Astrocyte (in vitro differentiated cells and primary cell): ENCODE measurements at regions not wholly inside any gene's neighbourhood (a gene's known extent, or its start where the extent isn't known, plus 50 kb on each side); places are given as distances from the start of the nearest gene placed in this dataset.
A peak's percentile ranks its signal among the peaks of the same experiment; 100 is the strongest.

Experiments
- DNase-seq: peaks from one replicate; pipeline ENCODE4 v3.0.0-alpha.2; 2010; ENCODE audit warnings: low read depth
- FAIRE-seq: peaks from 2 replicates; lab custom pipeline; 2011; peaks lifted over from hg19 to GRCh38; lab: Jason Lieb, UNC
- H2AFZ ChIP-seq: 2 replicates; pipeline ENCODE4 v1.6.0; 2012; ENCODE audit warnings: low read depth, low read length, inconsistent platforms
- H3K27ac ChIP-seq: 2 replicates; pipeline ENCODE4 v1.5.1; 2011; ENCODE audit warnings: low read depth, low read length, inconsistent platforms
- H3K27me3 ChIP-seq: 2 replicates; pipeline ENCODE4 v1.6.0; 2011; ENCODE audit warnings: low read length, inconsistent platforms; ENCODE audit not compliant: insufficient read depth
- H3K36me3 ChIP-seq: 2 replicates; pipeline ENCODE4 v1.5.1; 2011; ENCODE audit warnings: low read length, inconsistent platforms; ENCODE audit not compliant: insufficient read depth
- H3K4me1 ChIP-seq: 2 replicates; pipeline ENCODE4 v1.5.1; 2011; ENCODE audit warnings: low read length, inconsistent platforms; ENCODE audit not compliant: insufficient read depth
- H3K4me2 ChIP-seq: 2 replicates; pipeline ENCODE4 v1.6.0; 2012; ENCODE audit warnings: low read length, inconsistent platforms
- H3K4me3 ChIP-seq: 2 replicates; pipeline ENCODE4 v1.5.1; 2011; ENCODE audit warnings: low read depth, mild to moderate bottlenecking, low read length, inconsistent platforms; ENCODE audit not compliant: insufficient read depth
- H3K79me2 ChIP-seq: 2 replicates; pipeline ENCODE4 v1.6.0; 2012; ENCODE audit warnings: mild to moderate bottlenecking, low read length, inconsistent platforms; ENCODE audit not compliant: insufficient read depth
- H3K9ac ChIP-seq: 2 replicates; pipeline ENCODE4 v1.6.0; 2012; ENCODE audit warnings: mild to moderate bottlenecking, low read length, inconsistent platforms
- H3K9me3 ChIP-seq: 2 replicates; pipeline ENCODE4 v1.5.1; 2012; ENCODE audit warnings: low read depth, mild to moderate bottlenecking, low read length, inconsistent platforms; ENCODE audit not compliant: insufficient read depth
- H4K20me1 ChIP-seq: 2 replicates; pipeline ENCODE4 v1.6.0; 2012; ENCODE audit warnings: low read length, inconsistent platforms; ENCODE audit not compliant: insufficient read depth
- H3K27ac Mint-ChIP-seq: one replicate; pipeline ENCODE4 v1.8.0; 2021; ENCODE audit warnings: mild to moderate bottlenecking, mixed read lengths; ENCODE audit not compliant: unreplicated experiment
- H3K27me3 Mint-ChIP-seq: one replicate; pipeline ENCODE4 v1.8.0; 2021; ENCODE audit warnings: low read depth, mixed read lengths; ENCODE audit not compliant: unreplicated experiment
- H3K36me3 Mint-ChIP-seq: one replicate; pipeline ENCODE4 v1.8.0; 2021; ENCODE audit warnings: low read depth, mixed read lengths; ENCODE audit not compliant: unreplicated experiment
- H3K4me1 Mint-ChIP-seq: one replicate; pipeline ENCODE4 v1.8.0; 2021; ENCODE audit warnings: low read depth, mixed read lengths; ENCODE audit not compliant: unreplicated experiment
- H3K4me3 Mint-ChIP-seq: one replicate; pipeline ENCODE4 v1.8.0; 2021; ENCODE audit warnings: mild to moderate bottlenecking, moderate library complexity, mixed read lengths; ENCODE audit not compliant: unreplicated experiment
- H3K9me3 Mint-ChIP-seq: one replicate; pipeline ENCODE4 v1.8.0; 2021; ENCODE audit warnings: mild to moderate bottlenecking, mixed read lengths; ENCODE audit not compliant: unreplicated experiment
- EZH2 ChIP-seq: IDR thresholded peaks from 2 replicates; pipeline ENCODE4 v1.6.1; 2012; ENCODE audit warnings: mild to moderate bottlenecking, low read length, inconsistent platforms; ENCODE audit not compliant: insufficient read depth
- TF ChIP-seq, protein P1 (sequence below): IDR thresholded peaks from 2 replicates; pipeline ENCODE4 v1.5.1; 2011; ENCODE audit warnings: low read depth, mild to moderate bottlenecking, inconsistent platforms, low read length, moderate library complexity; ENCODE audit not compliant: insufficient read depth

- TF ChIP-seq EZH2, result no peak
- TF ChIP-seq, protein P1, sequence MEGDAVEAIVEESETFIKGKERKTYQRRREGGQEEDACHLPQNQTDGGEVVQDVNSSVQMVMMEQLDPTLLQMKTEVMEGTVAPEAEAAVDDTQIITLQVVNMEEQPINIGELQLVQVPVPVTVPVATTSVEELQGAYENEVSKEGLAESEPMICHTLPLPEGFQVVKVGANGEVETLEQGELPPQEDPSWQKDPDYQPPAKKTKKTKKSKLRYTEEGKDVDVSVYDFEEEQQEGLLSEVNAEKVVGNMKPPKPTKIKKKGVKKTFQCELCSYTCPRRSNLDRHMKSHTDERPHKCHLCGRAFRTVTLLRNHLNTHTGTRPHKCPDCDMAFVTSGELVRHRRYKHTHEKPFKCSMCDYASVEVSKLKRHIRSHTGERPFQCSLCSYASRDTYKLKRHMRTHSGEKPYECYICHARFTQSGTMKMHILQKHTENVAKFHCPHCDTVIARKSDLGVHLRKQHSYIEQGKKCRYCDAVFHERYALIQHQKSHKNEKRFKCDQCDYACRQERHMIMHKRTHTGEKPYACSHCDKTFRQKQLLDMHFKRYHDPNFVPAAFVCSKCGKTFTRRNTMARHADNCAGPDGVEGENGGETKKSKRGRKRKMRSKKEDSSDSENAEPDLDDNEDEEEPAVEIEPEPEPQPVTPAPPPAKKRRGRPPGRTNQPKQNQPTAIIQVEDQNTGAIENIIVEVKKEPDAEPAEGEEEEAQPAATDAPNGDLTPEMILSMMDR, result no peak
- no peak overlapping the region for H3K27ac ChIP-seq
- Mint-ChIP-seq H3K27me3 (peaks cover 4% of the 10 kb centered on the region), H3K4me1 (peaks cover 11% of the 10 kb centered on the region), H3K36me3 (no peaks in the 10 kb centered on the region), H3K9me3 (peaks cover 11% of the 10 kb centered on the region), H3K27ac (no peak overlapping the region), H3K4me3 (no peak overlapping the region)
- DNase-seq (no peak), FAIRE-seq (no peak)
- peak overlapping the region; percentile 51 for H2AFZ ChIP-seq
- H3K4me2 ChIP-seq, result peak overlapping the region; percentile 55
- no peaks in the 10 kb centered on the region for H3K36me3 ChIP-seq
- H3K79me2 ChIP-seq, result no peaks in the 10 kb centered on the region
- no peak overlapping the region for H3K4me3 ChIP-seq
- no peaks in the 10 kb centered on the region for H3K27me3 ChIP-seq
- H3K9me3 ChIP-seq, result peaks cover 3% of the 10 kb centered on the region
- H3K9ac ChIP-seq, result peak overlapping the region; percentile 0
- no peaks in the 10 kb centered on the region for H4K20me1 ChIP-seq
- peaks cover 22% of the 10 kb centered on the region for H3K4me1 ChIP-seq
Observed at GRCh38 chr21:39021478-39021832, 161.8 kb downstream of the PSMG1 start.

- no peak overlapping the region for H3K27ac Mint-ChIP-seq
- Histone ChIP-seq H3K4me3 (no peak overlapping the region), H3K27ac (no peak overlapping the region), H4K20me1 (no peaks in the 10 kb centered on the region), H3K4me1 (peaks cover 25% of the 10 kb centered on the region), H3K36me3 (no peaks in the 10 kb centered on the region), H2AFZ (peak overlapping the region; percentile 51), H3K9me3 (peaks cover 3% of the 10 kb centered on the region), H3K4me2 (peak overlapping the region; percentile 55), H3K79me2 (no peaks in the 10 kb centered on the region), H3K27me3 (no peaks in the 10 kb centered on the region), H3K9ac (peak overlapping the region; percentile 0)
- no peaks in the 10 kb centered on the region for H3K36me3 Mint-ChIP-seq
- peaks cover 7% of the 10 kb centered on the region for H3K9me3 Mint-ChIP-seq
- H3K4me1 Mint-ChIP-seq, result peaks cover 11% of the 10 kb centered on the region
- no peak for TF ChIP-seq EZH2
- TF ChIP-seq, protein P1, result no peak
- no peak for FAIRE-seq
- peak; percentile 67 for DNase-seq
- H3K4me3 Mint-ChIP-seq, result peak overlapping the region; percentile 46
- H3K27me3 Mint-ChIP-seq, result peaks cover under 1% of the 10 kb centered on the region
Observed at GRCh38 chr21:39020751-39021477, 162.3 kb downstream of the PSMG1 start.

DNA sequence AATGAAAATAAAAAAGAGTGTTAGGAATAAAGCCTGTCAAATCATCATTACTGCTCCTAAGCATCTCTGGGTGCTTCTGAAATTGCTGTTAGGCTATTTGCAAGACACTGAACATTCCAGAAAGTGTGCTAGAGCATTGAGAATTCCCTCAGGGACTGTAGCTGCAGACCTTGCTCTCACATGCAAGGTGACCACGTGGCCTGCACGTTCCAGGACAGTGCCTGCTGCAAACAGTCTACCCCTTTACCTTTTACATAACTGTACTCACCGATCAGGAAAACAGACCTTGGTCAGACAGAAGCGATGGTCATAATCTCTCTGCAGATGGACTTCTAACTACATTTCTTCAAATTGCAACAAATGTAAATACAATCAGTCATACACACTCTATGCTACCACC is 164.5 kb downstream of the PSMG1 start:
- Mint-ChIP-seq H3K4me3 (no peak overlapping the region), H3K9me3 (no peaks in the 10 kb centered on the region), H3K4me1 (peaks cover 11% of the 10 kb centered on the region), H3K27ac (no peak overlapping the region), H3K27me3 (no peaks in the 10 kb centered on the region), H3K36me3 (no peaks in the 10 kb centered on the region)
- H3K4me3 ChIP-seq, result no peak overlapping the region
- no peak overlapping the region for H3K9ac ChIP-seq
- no peak overlapping the region for H2AFZ ChIP-seq
- no peaks in the 10 kb centered on the region for H4K20me1 ChIP-seq
- no peak for TF ChIP-seq EZH2
- TF ChIP-seq, protein P1, result no peak
- H3K4me2 ChIP-seq, result no peak overlapping the region
- H3K36me3 ChIP-seq, result no peaks in the 10 kb centered on the region
- H3K27me3 ChIP-seq, result no peaks in the 10 kb centered on the region
- DNase-seq (no peak), FAIRE-seq (no peak)
- H3K4me1 ChIP-seq, result peaks cover 35% of the 10 kb centered on the region
- H3K79me2 ChIP-seq, result no peaks in the 10 kb centered on the region
- H3K27ac ChIP-seq, result no peak overlapping the region
- H3K9me3 ChIP-seq, result no peaks in the 10 kb centered on the region
